GM12874 (cell line): ENCODE measurements at regions not wholly inside any gene's neighbourhood (a gene's known extent, or its start where the extent isn't known, plus 50 kb on each side); places are given as distances from the start of the nearest gene placed in this dataset.

Source experiments
- CTCF ChIP-seq: IDR thresholded peaks from 2 replicates; pipeline ENCODE4 v1.5.1; 2011; ENCODE audit warnings: low read depth, mild to moderate bottlenecking, control low read depth, low read length, moderate library complexity; ENCODE audit not compliant: insufficient read depth

- TF ChIP-seq CTCF: no peak
Observed at GRCh38 chr11:122434786-122435185, 220.7 kb upstream of the UBASH3B start.

- no peak for TF ChIP-seq CTCF
Observed at GRCh38 chr11:122430490-122430889, 225.0 kb upstream of the UBASH3B start.

GRCh38 chr11:122426073-122426472, 229.4 kb upstream of the UBASH3B start:
- no peak for TF ChIP-seq CTCF

GRCh38 chr11:122424636-122425035, 230.9 kb upstream of the UBASH3B start:
- no peak for TF ChIP-seq CTCF

GRCh38 chr11:122423886-122424285, 231.6 kb upstream of the UBASH3B start:
- no peak for TF ChIP-seq CTCF

GRCh38 chr11:122423273-122423672, 232.2 kb upstream of the UBASH3B start:
- TF ChIP-seq CTCF: no peak

GRCh38 chr11:122422682-122423081, 232.8 kb upstream of the UBASH3B start:
- TF ChIP-seq CTCF: no peak

GRCh38 chr11:122421702-122422101, 233.8 kb upstream of the UBASH3B start:
- no peak for TF ChIP-seq CTCF
